GM18858 (cell line): ENCODE measurements at regions not wholly inside any gene's neighbourhood (a gene's known extent, or its start where the extent isn't known, plus 50 kb on each side); places are given as distances from the start of the nearest gene placed in this dataset.
"Not testable (repeated sequence)": the region's sequence is repeated elsewhere in the genome, so short reads cannot be mapped to it uniquely, and the experiment has no call there.

Source experiments
- ATAC-seq: cut with Tn5 transposase; IDR thresholded peaks from one replicate; pipeline ENCODE4 v1.9.1; 2021; ENCODE audit not compliant: unreplicated experiment

- ATAC-seq = no peak
Measured at GRCh38 chr5:158451993-158452672, 593.2 kb upstream of the CLINT1 start.

- ATAC-seq = no peak
Measured at GRCh38 chr5:158451203-158451992, 592.5 kb upstream of the CLINT1 start.

- ATAC-seq = no peak
Measured at GRCh38 chr5:158450751-158451171, 591.8 kb upstream of the CLINT1 start.

GRCh38 chr5:158446761-158447160 lies 587.8 kb upstream of the CLINT1 start:
- ATAC-seq = not testable (repeated sequence)

GRCh38 chr5:158439204-158439603 lies 580.3 kb upstream of the CLINT1 start:
- not testable (repeated sequence) for ATAC-seq

- ATAC-seq = no peak
Measured at GRCh38 chr5:158436271-158437065, 577.5 kb upstream of the CLINT1 start.

GRCh38 chr5:158435161-158435616 lies 576.2 kb upstream of the CLINT1 start:
- peak; percentile 73 for ATAC-seq

- peak; percentile 15 for ATAC-seq
Measured at GRCh38 chr5:158434749-158435148, 575.8 kb upstream of the CLINT1 start.

- ATAC-seq = no peak
Measured at GRCh38 chr5:158433634-158434033, 574.7 kb upstream of the CLINT1 start.

- ATAC-seq = no peak
Measured at GRCh38 chr5:158431369-158432029, 572.6 kb upstream of the CLINT1 start.

- no peak for ATAC-seq
Measured at GRCh38 chr5:158430798-158431167, 571.8 kb upstream of the CLINT1 start.

GRCh38 chr5:158430166-158430797 lies 571.3 kb upstream of the CLINT1 start:
- ATAC-seq = no peak

- ATAC-seq = no peak
Measured at GRCh38 chr5:158429564-158429963, 570.6 kb upstream of the CLINT1 start.

GRCh38 chr5:158423623-158424200 lies 564.8 kb upstream of the CLINT1 start:
- ATAC-seq = no peak

GRCh38 chr5:158422653-158423515 lies 563.9 kb upstream of the CLINT1 start:
- no peak for ATAC-seq

GRCh38 chr5:158421319-158421718 lies 562.4 kb upstream of the CLINT1 start:
- ATAC-seq = no peak

GRCh38 chr5:158419186-158419585 lies 560.2 kb upstream of the CLINT1 start:
- no peak for ATAC-seq

- ATAC-seq = no peak
Measured at GRCh38 chr5:158414780-158415179, 555.8 kb upstream of the CLINT1 start.

- no peak for ATAC-seq
Measured at GRCh38 chr5:158414333-158414762, 555.4 kb upstream of the CLINT1 start.
